LNCaP clone FGC (cell line): ENCODE measurements at regions not wholly inside any gene's neighbourhood (a gene's known extent, or its start where the extent isn't known, plus 50 kb on each side); places are given as distances from the start of the nearest gene placed in this dataset.

Experiments
- DNase-seq: peaks from one replicate; pipeline ENCODE4 v3.0.0-alpha.2; 2011; ENCODE audit warnings: low read depth
- H3K4me3 ChIP-seq: 2 replicates; pipeline ENCODE4 v1.5.1; 2011; ENCODE audit warnings: mild to moderate bottlenecking, low read depth, low read length, control low read depth
- TF ChIP-seq, protein P1 (sequence below): IDR thresholded peaks from 2 replicates; pipeline ENCODE4 v1.5.1; 2012; ENCODE audit warnings: mild to moderate bottlenecking; ENCODE audit not compliant: control insufficient read depth, insufficient read depth; ENCODE audit errors: extremely low read depth

GRCh38 chr18:46275370-46275769, 171.2 kb downstream of the HAUS1 start:
- no peak for DNase-seq
- TF ChIP-seq, protein P1, sequence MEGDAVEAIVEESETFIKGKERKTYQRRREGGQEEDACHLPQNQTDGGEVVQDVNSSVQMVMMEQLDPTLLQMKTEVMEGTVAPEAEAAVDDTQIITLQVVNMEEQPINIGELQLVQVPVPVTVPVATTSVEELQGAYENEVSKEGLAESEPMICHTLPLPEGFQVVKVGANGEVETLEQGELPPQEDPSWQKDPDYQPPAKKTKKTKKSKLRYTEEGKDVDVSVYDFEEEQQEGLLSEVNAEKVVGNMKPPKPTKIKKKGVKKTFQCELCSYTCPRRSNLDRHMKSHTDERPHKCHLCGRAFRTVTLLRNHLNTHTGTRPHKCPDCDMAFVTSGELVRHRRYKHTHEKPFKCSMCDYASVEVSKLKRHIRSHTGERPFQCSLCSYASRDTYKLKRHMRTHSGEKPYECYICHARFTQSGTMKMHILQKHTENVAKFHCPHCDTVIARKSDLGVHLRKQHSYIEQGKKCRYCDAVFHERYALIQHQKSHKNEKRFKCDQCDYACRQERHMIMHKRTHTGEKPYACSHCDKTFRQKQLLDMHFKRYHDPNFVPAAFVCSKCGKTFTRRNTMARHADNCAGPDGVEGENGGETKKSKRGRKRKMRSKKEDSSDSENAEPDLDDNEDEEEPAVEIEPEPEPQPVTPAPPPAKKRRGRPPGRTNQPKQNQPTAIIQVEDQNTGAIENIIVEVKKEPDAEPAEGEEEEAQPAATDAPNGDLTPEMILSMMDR = no peak
- H3K4me3 ChIP-seq = no peak overlapping the region

- DNase-seq = no peak
- H3K4me3 ChIP-seq = no peak overlapping the region
- TF ChIP-seq, protein P1 = no peak
These were observed 172.6 kb downstream of the HAUS1 start for GRCh38 chr18:46276748-46277147.

- TF ChIP-seq, protein P1 = no peak
- no peak overlapping the region for H3K4me3 ChIP-seq
- no peak for DNase-seq
These were observed 174.6 kb downstream of the HAUS1 start for GRCh38 chr18:46278481-46279465.

DNA sequence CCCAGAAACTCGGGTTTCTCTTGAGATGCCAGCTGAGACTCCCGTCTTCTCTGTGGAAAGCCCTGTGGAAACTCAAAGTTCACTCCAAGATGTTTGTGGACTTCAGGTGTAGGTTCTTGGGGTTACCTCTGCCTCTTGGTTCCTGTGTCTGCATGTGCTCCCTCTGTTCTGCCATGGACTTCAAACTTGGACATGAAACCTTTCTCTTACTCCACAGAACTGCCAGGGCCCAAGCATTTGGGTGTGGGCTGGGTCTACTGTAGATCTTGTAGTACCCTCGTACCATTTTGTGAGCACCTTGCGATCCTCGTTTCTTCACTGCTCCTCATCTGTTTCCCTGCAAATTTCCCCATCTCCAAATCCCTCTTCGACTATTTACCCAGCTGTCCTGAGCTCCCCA, 175.5 kb downstream of the HAUS1 start:
- DNase-seq = no peak
- TF ChIP-seq, protein P1 = no peak
- no peak overlapping the region for H3K4me3 ChIP-seq

GRCh38 chr18:46281185-46282176, 177.3 kb downstream of the HAUS1 start:
- TF ChIP-seq, protein P1 = peak; percentile 94

DNA sequence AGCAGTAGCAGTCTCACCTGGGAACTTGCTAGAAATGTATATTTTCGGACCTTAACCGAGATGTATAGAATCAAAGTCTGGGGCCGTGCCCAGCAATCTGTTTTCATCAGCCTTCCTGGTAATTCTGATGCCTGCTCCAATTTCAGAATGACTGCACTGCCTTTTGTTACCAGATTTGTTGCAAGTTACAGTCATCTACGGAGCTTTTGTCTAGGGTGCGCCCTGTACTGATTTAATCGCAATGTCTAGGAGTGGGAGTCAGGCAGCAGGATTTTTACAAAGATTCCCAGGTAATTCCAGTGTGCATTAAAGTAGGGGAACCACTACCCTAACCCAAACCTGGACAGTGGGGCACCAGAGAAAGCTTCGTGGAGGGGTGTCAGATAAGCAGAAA, 178.0 kb downstream of the HAUS1 start:
- DNase-seq = no peak
- TF ChIP-seq, protein P1 = no peak
- H3K4me3 ChIP-seq = no peak overlapping the region

More at GRCh38 chr18:46281185-46282176, 177.3 kb downstream of the HAUS1 start:
- H3K4me3 ChIP-seq = no peak overlapping the region
- DNase-seq = peak; percentile 47
